ENCODE measurements at regions not wholly inside any gene's neighbourhood (a gene's known extent, or its start where the extent isn't known, plus 50 kb on each side); places are given as distances from the start of the nearest gene placed in this dataset.

DNA sequence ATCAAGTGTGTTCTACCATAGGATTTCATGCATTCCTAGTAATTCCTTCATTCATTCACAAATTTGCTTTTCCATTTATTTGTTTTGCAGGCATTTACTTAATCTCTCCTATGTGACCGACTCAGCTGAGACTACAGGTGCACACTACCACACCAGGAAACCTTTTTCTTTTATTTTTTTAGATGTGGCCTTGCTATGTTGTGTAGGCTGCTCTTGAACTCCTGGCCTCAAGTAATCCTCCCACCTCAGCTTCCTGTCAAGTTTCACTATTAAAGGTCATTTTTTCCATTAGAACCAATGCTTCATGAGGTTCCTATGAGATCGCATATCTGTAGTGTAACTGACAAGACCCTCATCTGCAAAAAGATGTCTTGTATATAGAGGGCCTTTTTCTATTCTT lies 1218.7 kb downstream of the VRK1 start:
- DNase-seq (ENCODE audit: low read depth): no peak

DNA sequence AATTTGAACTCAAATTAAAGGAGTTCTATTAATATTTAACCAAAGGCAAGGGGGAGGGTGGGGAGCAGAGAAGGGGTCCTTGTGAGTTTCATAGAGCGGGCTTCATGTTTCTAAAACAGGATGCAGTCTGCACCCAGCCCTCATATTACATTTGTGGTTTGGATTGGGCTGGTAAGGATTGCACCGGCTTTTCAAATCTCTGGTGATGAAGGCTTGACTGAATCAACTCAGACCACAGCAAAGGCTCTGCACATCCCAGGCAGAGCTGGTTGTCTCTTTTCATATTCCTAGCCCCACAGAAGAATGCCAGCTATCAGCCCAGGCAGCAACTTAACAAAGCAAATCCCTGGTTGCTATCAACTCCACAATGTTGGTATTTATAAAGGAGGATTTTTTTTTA lies 1221.4 kb downstream of the VRK1 start:
- no peak for DNase-seq (ENCODE audit: low read depth)

DNA sequence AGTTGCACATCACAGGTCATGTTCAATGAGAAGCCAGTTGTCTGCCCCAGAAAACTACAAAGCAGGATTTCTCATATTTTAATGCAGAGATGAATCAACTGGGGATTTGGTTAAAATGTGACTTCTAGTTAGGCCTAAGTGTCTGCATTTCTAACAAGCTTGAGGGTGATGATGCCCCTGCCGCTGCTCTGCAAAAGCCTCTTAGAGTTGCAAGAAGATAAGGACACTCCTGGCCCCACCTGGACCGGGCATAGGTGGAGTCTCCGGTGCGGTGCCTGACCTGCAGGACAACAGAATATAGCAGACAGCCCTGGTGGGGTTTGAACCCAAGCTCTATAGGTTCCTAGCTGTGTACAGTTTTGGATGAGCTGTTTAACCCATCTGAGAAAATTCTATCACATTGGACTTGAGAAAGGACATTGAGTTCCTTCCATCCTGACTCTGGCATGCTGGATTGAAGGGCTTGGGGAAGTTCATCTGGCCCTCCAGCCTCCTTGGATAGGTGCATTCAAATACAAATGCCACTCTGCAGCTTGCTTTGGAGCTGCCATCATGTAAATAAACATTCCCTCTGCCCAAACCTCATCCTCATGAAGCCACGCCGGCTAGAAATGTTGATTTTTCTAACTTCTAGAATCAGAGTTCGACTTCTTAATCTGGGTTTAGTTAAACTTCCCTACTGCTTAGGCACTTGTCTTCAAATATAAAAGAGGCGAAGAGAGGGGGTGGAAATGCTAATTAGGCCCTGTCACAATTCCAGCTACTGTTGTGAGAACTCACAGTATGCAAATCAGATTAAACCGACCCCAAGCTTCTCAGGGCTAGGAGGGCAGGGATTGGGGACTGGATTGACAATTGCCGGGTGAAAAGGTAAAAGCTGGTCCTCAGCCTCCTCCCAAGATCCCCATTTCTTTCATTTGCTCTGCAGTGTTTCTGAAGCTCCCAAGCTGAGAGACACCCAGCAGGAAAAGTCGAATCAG lies 1225.6 kb downstream of the VRK1 start:
- no peak for DNase-seq (ENCODE audit: low read depth)

DNA sequence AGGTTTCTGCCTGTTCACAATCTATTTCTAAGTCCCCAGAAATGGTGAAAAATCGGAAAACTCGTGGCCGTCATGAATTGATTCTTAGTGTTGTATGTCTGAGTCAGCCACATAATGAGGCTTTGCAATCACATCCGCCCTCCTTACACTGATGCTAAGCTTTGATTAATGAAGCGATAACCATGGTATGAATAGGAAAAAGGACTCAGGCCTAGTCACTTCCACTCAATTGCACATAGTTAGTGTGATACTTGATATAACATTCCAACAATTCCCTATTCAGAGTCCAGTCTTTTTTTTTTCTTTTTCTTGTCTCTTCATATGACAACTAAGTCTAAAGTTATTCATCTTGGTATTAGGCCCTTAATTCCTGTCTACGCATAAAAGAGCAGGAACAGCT lies 1231.0 kb downstream of the VRK1 start:
- DNase-seq (ENCODE audit: low read depth): no peak

DNA sequence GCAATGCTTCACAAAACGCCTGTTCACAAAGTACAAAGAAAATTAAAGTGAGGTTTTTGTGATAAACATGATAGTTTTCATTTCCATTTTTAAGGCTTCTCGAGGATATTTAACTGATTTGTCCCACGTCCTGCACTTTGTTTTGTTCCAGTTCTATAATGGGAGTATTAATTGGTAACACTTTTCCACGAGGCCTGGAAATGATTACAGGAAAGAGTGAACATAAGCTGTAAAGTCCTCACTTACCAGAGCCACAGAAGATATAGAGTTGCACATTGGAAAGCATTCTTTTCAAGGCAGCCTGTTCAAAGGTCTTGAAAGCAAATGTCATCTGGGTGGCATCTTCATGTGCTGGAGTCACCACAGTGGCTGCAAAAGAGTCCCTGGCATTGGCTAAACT lies 1236.6 kb downstream of the BCL11B start:
- no peak for DNase-seq (ENCODE audit: low read depth)

DNA sequence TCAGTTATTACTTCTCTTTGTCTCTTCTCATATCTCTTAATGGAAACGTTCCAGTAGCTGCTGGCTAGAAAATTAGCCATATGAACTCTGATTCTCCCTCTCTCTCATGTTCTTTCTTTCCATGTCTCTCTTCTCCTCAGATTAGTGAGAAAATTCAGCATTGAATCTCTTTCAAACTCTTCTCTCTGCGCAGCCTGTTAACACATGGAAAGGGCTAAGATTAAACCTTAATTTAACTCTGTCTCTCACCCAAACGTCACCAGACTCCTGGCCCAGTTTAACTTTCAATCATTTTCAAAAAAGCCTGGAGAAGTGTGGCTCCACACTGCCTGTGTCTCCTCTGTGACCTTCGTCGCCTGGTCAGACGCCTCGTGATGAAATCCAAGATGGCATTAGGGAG lies 1234.2 kb downstream of the BCL11B start:
- DNase-seq (ENCODE audit: low read depth): no peak

DNA sequence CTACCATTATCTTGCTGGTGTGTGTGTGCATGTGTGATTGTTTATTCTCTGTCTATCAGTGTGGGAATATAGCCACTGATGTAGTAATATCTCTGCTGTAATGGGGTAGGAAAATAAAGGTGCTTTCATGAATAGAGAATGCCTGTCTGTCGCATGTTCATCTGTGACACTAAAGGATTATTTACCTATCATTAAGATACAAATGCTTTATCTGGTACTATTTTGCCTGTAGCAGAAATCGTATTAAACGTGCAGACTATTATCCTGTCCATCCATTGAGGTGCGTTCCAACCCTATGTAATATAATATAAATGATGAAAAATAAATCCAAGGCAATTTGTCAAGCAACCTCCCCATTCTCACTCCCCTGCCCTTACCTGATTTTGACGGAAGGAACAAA lies 1215.1 kb downstream of the BCL11B start:
- DNase-seq (ENCODE audit: low read depth): no peak

DNA sequence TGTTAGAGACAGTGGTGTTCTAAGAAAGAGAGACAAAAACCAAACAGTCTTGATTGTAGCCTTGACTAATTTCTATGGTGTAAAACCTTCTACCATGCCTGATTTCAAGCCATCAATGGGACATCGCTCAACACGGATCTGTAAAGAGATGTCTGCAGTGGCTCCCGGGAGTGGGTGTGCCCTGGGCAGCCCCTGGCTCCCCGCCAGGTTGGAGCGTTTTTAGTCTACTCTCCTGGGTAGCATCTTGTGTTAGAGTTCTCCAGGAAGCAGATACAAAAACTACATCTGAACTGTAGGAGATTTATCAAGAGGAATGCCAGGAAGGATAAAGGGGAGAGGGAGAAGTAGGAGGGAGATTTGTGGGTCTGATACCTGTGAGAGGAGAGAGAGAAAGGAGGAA lies 1212.9 kb downstream of the BCL11B start:
- DNase-seq (ENCODE audit: low read depth): no peak

DNA sequence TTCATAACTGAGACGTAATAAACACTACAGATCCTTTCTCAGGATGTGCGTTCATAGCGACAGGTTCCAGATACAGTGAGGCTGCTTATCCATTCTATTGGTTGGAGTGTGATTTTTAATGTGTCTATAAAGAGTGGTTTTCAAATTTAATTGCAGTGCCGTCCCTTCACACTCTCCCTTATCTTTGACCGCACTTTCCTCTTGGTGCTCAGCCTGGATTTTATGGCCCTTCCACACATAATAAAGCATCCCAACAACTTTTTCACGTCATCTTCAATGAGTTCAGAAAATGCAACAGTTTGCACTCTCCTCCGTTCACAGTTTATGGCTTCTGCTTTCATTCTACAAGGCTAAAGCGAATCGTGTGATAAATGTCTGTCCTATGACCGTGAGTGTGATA lies 1209.9 kb downstream of the BCL11B start:
- no peak for DNase-seq (ENCODE audit: low read depth)

DNA sequence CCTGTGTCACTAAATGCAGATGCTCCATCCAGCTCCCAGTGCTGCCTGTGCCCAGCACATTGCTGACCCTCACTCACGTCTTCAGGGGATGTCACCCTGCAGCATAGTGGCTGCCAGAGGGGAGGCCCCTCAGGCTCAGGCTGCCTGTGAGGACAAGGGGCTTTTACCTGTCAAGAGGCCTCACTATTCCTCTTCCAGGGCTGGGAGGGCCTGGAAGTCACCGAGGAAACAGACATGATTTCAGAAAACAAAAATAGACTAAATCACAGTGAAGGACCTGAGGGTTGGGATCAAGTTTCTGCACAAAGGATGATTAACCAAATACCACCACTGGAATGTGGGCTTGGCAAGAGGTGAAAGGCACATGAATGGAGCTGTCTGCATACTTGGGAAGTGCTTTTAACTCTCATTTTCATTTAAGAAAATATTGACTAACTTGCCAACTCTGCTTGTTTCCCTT lies 1202.3 kb downstream of the BCL11B start:
- no peak for DNase-seq (ENCODE audit: low read depth)

DNA sequence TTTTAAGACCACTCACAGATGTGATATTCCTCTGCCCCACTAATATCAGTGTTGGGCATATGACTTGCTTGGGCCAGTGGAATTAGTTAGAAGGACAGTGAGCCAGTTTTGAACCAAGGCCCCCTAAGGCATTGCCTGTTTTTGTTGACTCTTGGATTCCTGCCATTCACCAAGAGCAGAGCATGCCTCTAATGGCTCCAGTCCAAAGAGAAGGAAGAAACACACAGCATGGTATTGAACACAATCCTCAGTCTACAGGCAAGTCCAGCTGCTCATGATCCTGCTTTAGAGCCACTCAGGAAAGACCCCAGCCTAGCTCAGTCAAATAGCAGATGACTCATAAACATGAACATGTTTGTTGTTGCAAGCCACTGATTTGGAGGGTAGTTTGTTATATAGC lies 1201.5 kb downstream of the BCL11B start:
- DNase-seq (ENCODE audit: low read depth): no peak

DNA sequence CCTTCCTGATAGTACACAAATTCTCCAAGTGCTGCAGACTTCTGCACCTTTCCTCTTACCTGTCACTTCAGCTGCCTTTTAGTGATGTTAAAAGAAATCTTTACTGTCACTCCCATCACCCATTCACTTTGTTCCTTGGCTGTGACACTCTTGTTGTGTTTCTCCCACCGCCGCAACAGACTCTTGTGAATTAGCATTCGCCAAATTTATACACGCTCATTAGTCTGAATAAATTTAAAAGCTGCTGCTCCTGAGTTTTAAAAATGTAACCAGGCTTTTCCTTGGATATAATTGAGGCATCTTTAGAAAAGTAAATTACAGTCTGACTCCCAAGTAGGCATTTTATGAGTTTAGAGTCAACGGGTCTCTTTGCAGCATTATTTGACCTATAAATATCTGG lies 1197.9 kb downstream of the BCL11B start:
- no peak for DNase-seq (ENCODE audit: low read depth)

DNA sequence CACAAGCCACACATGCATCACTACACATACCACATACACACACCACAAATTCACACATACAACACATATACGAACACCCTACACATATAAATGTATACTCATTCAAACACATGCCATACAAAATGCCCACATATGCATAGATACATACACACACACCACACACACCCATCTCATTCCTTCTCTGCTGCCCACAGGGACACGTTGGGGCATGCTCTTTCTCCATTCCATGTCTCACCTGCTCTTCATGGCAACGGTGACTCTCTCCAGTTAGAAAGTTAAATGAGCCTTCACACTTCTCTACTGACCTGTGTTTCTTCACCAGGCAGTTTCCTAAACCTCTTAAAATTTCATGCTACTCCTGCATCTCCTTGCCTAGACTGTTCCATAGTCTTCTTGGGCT lies 1194.8 kb downstream of the BCL11B start:
- no peak for DNase-seq (ENCODE audit: low read depth)

DNA sequence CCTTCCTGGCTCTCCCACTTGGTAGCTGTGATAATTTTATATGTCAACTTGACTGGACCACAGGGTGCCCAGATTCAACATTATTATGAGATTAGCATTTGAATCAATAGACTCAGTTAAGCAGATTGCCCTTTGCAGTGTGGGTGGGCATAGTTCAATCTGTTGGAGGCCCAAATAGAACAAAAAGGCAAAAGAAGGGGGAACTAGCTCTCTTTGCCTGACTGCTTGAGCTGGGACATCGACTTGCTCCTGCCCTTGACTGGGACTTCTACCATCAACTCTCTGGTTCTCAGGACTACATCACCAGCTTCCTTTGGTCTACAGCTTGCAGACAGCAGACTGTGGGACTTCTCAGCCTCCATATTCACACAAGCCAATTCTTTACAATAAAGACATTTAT lies 1189.2 kb downstream of the BCL11B start:
- no peak for DNase-seq (ENCODE audit: low read depth)

DNA sequence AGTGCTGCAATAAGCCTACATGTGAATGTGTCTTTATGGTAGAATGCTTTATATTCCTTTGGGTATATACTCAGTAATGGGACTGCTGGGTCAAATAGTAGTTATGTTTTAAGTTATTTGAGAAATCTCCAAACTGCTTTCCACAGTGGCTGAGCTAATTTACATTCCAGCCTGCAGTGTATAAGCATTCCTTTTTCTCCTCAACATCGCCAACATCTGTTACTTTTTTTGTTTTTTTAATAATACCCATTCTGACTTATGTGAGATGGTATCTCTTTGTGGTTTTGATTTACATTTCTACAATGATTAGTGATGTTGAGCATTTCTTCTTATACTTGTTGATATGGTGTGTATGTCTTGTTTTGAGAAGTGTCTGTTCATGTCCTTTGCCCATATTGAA lies 1186.2 kb downstream of the BCL11B start:
- DNase-seq (ENCODE audit: low read depth): no peak

DNA sequence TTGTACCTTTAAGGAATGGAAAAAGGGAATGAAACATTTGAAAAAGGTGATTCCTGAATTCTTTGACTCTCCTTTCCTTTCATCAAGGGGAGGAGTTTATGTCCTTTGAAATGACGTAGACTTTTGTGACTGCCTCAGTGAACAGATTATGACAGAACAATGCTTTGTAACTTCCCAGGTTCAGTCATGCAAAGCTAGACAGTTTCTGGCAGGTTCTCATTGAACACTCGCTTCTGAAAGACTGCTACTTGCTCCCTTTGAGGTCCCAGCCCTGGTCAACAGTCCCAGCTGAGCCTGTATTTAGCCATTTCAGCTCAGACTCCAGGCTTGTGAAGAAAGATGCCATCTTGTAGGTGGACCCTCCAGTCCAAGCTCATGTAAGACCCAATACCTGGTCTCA lies 1178.9 kb downstream of the BCL11B start:
- DNase-seq (ENCODE audit: low read depth): no peak

DNA sequence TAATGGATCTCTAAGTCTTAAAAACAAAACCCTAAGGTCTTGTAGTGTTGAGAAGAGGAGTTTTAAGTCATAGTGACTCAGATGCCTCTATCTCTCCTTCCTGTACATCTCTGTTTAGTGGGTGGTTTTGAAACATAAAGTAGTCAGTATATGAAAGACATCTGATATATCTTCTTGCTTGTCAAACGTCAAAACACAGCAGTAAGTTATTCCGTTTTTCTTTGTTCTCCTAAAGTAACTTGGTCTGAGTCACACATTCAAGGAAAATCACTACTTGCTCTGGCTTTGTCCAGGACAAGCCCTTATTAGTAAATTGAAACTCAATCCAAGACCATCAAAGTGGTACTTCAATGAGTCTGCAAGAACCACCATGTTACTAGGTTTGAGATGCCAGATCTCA lies 1172.5 kb downstream of the BCL11B start:
- no peak for DNase-seq (ENCODE audit: low read depth)

DNA sequence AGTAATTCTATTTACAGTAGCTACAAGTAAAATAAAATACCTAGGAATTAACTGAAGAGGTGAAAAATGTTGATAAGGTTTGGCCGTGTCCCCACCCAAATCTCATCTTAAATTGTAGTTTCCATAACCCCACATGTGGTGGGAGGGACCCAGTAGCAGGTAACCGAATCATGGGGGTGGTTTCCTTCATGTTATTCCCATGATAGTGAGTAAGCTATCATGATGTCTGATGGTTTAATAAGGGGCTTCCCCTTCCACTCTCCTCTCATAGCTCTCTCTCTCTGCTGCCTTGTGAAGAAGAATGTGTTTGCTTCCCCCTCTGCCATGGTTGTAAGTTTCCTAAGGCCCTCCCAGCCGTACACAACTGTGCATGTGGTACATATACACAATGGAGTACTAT lies 1170.7 kb downstream of the BCL11B start:
- no peak for DNase-seq (ENCODE audit: low read depth)

DNA sequence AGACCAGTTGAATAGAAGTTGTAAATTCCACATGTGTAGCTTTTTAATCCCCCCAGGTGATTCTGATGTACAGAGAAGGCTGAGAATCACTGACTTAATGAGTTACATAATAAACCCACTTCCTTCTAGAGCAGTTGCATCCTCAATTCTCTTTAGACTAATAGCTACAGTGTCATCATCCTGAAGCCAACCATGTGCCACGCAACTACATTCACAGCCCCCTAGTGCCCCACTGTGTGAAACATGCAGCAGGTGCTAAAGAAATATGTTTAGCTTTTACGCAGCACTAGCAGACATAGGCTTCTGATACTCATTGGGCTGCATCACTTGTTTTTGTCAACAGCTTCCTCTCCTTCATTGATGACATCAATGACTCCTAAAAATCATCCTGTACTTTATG lies 1168.3 kb downstream of the BCL11B start:
- DNase-seq (ENCODE audit: low read depth): no peak

DNA sequence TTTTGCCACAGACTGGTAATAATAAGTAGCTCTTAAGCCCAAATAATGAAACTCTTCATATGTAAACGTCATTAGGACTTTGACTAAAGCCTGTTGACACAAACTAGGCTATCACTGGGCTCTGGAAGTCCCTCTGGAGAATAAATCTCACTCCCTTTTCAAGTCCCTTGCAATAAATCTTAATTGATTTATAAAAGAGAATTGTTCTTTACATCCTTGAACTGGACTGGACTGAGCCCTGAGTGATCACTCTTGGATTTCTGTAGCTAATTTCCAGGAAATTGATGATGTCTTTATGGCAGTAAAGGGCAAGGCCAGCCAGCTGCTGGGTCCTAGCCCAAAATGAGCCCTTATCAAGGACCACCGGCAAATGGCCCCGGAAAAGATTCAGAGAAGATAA lies 1162.7 kb downstream of the BCL11B start:
- no peak for DNase-seq (ENCODE audit: low read depth)

DNA sequence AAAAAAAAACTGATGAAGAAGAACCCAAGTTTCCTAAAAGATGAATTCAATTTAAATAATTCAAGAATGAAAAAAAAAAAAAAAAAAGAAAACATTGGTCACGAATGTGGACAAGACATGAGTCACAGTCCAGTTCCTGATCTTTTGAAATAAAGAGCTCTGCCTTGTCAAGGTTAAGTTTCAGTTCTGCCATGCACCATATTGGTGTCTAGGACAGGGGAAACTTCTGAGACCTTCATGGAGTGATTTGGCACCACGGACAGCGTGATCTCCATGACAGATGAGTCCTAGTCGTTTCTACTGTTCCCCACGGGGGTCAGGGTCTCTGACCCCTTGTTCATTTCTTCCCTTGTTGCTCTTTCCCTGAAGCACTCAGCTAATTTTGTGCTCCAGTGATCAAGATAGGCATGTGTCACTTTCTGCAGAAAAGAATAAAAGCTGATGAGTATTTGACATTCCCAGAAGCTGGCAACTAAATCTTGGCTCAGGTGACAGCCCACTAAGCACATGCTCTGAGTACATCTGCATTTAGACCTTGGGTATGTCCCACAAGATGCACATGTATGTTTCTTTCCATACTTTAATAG lies 1159.7 kb downstream of the BCL11B start:
- no peak for DNase-seq (ENCODE audit: low read depth)

DNA sequence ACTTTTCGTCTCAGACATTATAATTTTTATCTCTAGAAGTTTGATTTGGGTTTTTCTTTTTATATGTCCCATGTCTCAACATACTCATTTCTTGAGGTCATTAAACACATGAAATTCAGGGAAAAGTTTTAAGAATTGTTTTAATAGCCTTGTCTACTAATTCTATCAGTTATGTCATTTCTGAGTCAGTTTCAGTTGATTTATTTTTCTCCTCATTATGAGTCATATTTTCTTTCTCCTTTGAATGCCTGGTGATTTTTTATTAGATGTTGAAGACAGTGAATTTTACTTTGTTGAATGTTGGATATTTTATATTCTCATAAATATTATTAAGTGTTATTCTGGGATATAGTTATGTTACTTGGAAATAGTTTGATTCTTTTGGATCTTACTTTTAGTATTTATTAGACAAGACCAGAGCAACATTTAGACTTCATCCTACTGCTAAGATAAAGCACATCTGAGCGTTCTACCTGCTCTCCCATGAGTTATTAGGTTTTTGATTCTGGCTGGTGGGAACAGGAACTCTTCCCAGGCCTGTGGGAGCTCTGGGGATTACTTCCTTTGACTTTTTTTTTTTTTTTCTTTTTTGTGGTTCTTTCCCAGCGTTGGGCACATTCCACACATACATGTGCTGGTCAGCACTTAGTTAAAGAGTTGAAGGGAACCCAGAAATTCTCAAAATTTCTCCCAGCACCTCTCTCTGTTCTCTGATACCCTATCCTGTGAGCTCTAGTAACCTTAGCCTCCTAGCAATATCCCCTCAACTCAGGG lies 1157.7 kb downstream of the BCL11B start:
- DNase-seq (ENCODE audit: low read depth): no peak

DNA sequence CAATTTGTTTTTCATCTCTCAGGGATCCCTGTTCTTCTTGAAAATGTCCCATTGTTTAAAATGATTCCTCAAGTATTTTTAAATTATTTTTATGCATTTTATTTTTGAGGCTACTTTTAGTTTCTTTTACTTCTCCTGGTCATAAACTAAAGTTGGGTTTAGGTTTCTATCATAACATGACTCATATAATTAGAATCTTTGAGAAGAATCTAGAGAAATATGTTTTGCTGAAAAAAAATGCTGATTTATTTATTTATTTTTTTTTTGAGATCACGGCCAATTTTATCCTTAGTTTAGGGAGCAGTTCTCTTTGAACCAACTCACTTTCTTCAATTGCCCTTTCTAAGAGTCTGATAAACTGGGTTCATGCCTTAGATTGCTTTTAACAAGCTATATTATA lies 1157.1 kb downstream of the BCL11B start:
- no peak for DNase-seq (ENCODE audit: low read depth)

Data from non-pigmented ciliary epithelial cell (primary cell).